DOHH2 (cell line): ENCODE measurements at regions not wholly inside any gene's neighbourhood (a gene's known extent, or its start where the extent isn't known, plus 50 kb on each side); places are given as distances from the start of the nearest gene placed in this dataset.

ENCODE experiments used
- H3F3A ChIP-seq: fragments of 200-600 bp; sonication (generic), shearing (Covaris generic); 2 replicates; pipeline ENCODE4 v1.6.0; 2016; ENCODE audit warnings: antibody characterized with exemption, mild to moderate bottlenecking; ENCODE audit not compliant: control insufficient read depth, insufficient read depth
- H3K27ac ChIP-seq: fragments of 200-600 bp; sonication (generic); 2 replicates; pipeline ENCODE4 v1.5.1; 2014; ENCODE audit warnings: low read depth, mild to moderate bottlenecking, low read length, moderate library complexity
- H3K27me3 ChIP-seq: fragments of 200-600 bp; sonication (generic); 2 replicates; pipeline ENCODE4 v1.6.1; 2014; ENCODE audit warnings: mild to moderate bottlenecking, low read length, mixed read lengths; ENCODE audit not compliant: control insufficient read depth
- H3K36me3 ChIP-seq: fragments of 200-600 bp; sonication (generic); 2 replicates; pipeline ENCODE4 v1.6.1; 2014; ENCODE audit warnings: mild to moderate bottlenecking, low read length, moderate library complexity, mixed read lengths; ENCODE audit not compliant: control insufficient read depth
- H3K4me1 ChIP-seq: fragments of 200-600 bp; sonication (generic); 2 replicates; pipeline ENCODE4 v1.6.1; 2014; ENCODE audit warnings: mild to moderate bottlenecking, low read length, mixed read lengths; ENCODE audit not compliant: control insufficient read depth
- H3K4me2 ChIP-seq: fragments of 200-600 bp; sonication (generic); 2 replicates; pipeline ENCODE4 v1.6.0; 2014; ENCODE audit warnings: mild to moderate bottlenecking, low read length, moderate library complexity
- H3K4me3 ChIP-seq: fragments of 200-600 bp; sonication (generic); 2 replicates; pipeline ENCODE4 v1.5.1; 2014; ENCODE audit warnings: mild to moderate bottlenecking, low read length, mixed read lengths
- H3K79me2 ChIP-seq: fragments of 200-600 bp; sonication (generic); 2 replicates; pipeline ENCODE4 v1.6.1; 2014; ENCODE audit warnings: mild to moderate bottlenecking, low read length, mixed read lengths; ENCODE audit not compliant: control insufficient read depth
- H3K9me2 ChIP-seq: fragments of 200-600 bp; sonication (generic); replicated peaks from 2 replicates; pipeline ENCODE4 v1.6.1; 2014; ENCODE audit warnings: mild to moderate bottlenecking, low read length, mixed read lengths; ENCODE audit not compliant: control insufficient read depth
- H3K9me3 ChIP-seq: fragments of 200-600 bp; sonication (generic); 2 replicates; pipeline ENCODE4 v1.6.1; 2014; ENCODE audit warnings: antibody characterized with exemption, low read length, mixed read lengths; ENCODE audit not compliant: control insufficient read depth, insufficient read depth
- H4K20me1 ChIP-seq: fragments of 200-600 bp; sonication (generic); 2 replicates; pipeline ENCODE4 v1.6.0; 2014; ENCODE audit warnings: low read depth, mild to moderate bottlenecking, antibody characterized with exemption, low read length, moderate library complexity; ENCODE audit not compliant: control insufficient read depth, insufficient read depth
- EZH2phosphoT487 ChIP-seq: fragments of 200-600 bp; sonication (generic); IDR thresholded peaks from 2 replicates; pipeline ENCODE4 v1.6.1; 2017; ENCODE audit warnings: borderline replicate concordance, mild to moderate bottlenecking, antibody characterized with exemption, low read length, moderate library complexity, mixed read lengths
- TF ChIP-seq, protein P1 (sequence below): fragments of 200-600 bp; sonication (generic); IDR thresholded peaks from one replicate; pipeline ENCODE4 v1.5.1; 2014; ENCODE audit warnings: antibody characterized with exemption, mild to moderate bottlenecking, low read depth, low read length; ENCODE audit not compliant: poor library complexity, severe bottlenecking

DNA sequence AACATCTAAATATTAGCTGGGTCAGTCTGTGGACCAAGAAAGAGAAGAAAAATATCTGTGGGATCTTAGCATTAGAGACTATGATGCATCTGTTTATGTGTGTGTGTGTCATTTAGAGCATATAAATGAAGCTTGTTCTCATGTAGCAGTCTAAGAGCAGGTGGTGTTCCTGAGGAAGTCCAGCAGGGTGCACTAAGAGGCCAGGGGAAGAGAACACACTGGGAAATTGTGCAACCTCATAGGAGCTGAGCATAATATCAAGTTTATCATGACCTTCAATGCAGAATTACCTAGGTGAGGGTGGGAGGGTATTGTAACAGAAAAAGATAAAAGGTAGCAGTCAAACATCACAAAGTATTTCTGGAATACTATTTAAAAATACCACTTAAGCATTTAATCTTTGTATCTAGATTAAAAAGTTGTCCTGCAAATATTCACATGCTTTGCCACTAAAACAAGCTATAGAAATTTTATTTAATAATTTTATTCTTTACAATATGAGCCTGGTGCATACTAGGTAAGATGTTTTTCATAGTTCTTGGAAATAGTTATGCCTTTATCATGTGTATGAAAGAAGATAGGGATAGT lies 80.5 kb downstream of the SMPDL3A start:
- H3K9me2 ChIP-seq: no peaks in the 10 kb centered on the region
- TF ChIP-seq, protein P1, sequence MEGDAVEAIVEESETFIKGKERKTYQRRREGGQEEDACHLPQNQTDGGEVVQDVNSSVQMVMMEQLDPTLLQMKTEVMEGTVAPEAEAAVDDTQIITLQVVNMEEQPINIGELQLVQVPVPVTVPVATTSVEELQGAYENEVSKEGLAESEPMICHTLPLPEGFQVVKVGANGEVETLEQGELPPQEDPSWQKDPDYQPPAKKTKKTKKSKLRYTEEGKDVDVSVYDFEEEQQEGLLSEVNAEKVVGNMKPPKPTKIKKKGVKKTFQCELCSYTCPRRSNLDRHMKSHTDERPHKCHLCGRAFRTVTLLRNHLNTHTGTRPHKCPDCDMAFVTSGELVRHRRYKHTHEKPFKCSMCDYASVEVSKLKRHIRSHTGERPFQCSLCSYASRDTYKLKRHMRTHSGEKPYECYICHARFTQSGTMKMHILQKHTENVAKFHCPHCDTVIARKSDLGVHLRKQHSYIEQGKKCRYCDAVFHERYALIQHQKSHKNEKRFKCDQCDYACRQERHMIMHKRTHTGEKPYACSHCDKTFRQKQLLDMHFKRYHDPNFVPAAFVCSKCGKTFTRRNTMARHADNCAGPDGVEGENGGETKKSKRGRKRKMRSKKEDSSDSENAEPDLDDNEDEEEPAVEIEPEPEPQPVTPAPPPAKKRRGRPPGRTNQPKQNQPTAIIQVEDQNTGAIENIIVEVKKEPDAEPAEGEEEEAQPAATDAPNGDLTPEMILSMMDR: peak; percentile 51
- TF ChIP-seq EZH2phosphoT487: no peak
- no peak overlapping the region for H3K27ac ChIP-seq
- H3K79me2 ChIP-seq: no peaks in the 10 kb centered on the region
- no peak overlapping the region for H3K4me2 ChIP-seq
- H3K4me1 ChIP-seq: no peaks in the 10 kb centered on the region
- H3K9me3 ChIP-seq: no peaks in the 10 kb centered on the region
- H3K36me3 ChIP-seq: no peaks in the 10 kb centered on the region
- no peaks in the 10 kb centered on the region for H4K20me1 ChIP-seq
- no peaks in the 10 kb centered on the region for H3K27me3 ChIP-seq
- H3K4me3 ChIP-seq: no peak overlapping the region
- H3F3A ChIP-seq: no peaks in the 10 kb centered on the region

DNA sequence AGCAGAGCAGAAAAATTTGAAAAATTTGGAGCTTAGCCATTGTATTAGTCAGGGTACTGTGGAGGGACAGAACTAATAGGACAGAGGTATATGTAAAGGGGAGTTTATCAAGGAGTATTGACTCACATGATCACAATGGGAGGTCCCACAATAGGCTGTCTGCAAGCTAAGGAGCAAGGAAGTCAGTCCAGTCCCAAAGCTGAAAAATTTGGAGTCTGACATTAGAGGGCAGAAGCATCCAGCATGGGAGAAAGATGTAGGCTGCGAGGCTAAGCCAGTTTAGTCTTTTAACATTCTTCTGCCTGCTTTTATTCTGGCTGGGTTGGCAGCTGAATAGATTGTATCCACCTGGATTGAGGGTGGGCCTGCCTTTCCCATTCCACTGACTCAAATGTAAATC lies 82.0 kb downstream of the SMPDL3A start:
- Histone ChIP-seq H3K36me3 (no peaks in the 10 kb centered on the region), H3K27me3 (no peaks in the 10 kb centered on the region), H3K9me2 (no peaks in the 10 kb centered on the region), H3K4me3 (no peak overlapping the region), H3K4me2 (no peak overlapping the region), H3F3A (no peaks in the 10 kb centered on the region), H3K79me2 (no peaks in the 10 kb centered on the region), H3K4me1 (no peaks in the 10 kb centered on the region), H3K9me3 (no peaks in the 10 kb centered on the region), H3K27ac (no peak overlapping the region), H4K20me1 (no peaks in the 10 kb centered on the region)
- TF ChIP-seq EZH2phosphoT487: no peak
- TF ChIP-seq, protein P1: no peak

GRCh38 chr6:122872311-122872710 lies 83.3 kb downstream of the SMPDL3A start:
- Histone ChIP-seq H4K20me1 (no peaks in the 10 kb centered on the region), H3K4me2 (no peak overlapping the region), H3F3A (no peaks in the 10 kb centered on the region), H3K9me2 (no peaks in the 10 kb centered on the region), H3K79me2 (no peaks in the 10 kb centered on the region), H3K27ac (no peak overlapping the region), H3K9me3 (no peaks in the 10 kb centered on the region), H3K4me3 (no peak overlapping the region), H3K27me3 (no peaks in the 10 kb centered on the region), H3K36me3 (no peaks in the 10 kb centered on the region), H3K4me1 (no peaks in the 10 kb centered on the region)
- no peak for TF ChIP-seq EZH2phosphoT487
- TF ChIP-seq, protein P1: no peak
